ENCODE measurements at regions not wholly inside any gene's neighbourhood (a gene's known extent, or its start where the extent isn't known, plus 50 kb on each side); places are given as distances from the start of the nearest gene placed in this dataset.

- in situ Hi-C loops (cut with MboI; ENCODE audit: low sequenced_read_pairs, unreplicated experiment), result no loop called here
- TF ChIP-seq CTCF (IDR thresholded peaks at IDR 0.05; ENCODE audit: borderline replicate concordance, control extremely low read depth, extremely low read depth, insufficient read depth, missing control alignments), result no peak
Measured at GRCh38 chr7:25350041-25350440, 121.8 kb upstream of the NPVF start.

GRCh38 chr7:25351761-25352160 lies 123.5 kb upstream of the NPVF start:
- in situ Hi-C loops (cut with MboI; ENCODE audit: low sequenced_read_pairs, unreplicated experiment), result no loop called here
- no peak for DNase-seq (ENCODE audit: low spot score)
- no peak for TF ChIP-seq CTCF (IDR thresholded peaks at IDR 0.05; ENCODE audit: borderline replicate concordance, control extremely low read depth, extremely low read depth, insufficient read depth, missing control alignments)

More at GRCh38 chr7:25350041-25350440, 121.8 kb upstream of the NPVF start:
- no peak for DNase-seq (ENCODE audit: low spot score)

- DNase-seq (ENCODE audit: low spot score), result no peak
- in situ Hi-C loops (cut with MboI; ENCODE audit: low sequenced_read_pairs, unreplicated experiment), result no loop called here
- TF ChIP-seq CTCF (IDR thresholded peaks at IDR 0.05; ENCODE audit: borderline replicate concordance, control extremely low read depth, extremely low read depth, insufficient read depth, missing control alignments), result no peak
Measured at GRCh38 chr7:25353196-25353595, 124.9 kb upstream of the NPVF start.

DNA sequence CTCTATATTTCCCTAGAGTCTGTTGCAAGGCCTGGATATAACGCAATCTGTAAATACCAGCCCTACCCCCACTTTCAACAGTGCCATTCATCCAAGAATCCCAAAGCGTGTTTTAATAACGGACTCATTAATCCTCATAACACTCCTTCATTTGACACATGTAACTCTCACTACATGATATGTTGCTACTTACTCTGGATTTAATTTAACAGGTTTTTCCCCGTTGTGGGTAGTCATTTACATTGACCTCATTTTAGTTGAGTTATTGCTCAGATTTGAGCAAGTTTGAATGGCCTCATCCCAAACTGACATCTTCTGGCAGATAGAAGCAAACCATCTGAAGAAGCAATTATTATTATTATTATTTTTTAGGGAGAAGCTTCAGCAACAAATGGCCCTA lies 125.4 kb upstream of the NPVF start:
- TF ChIP-seq CTCF (IDR thresholded peaks at IDR 0.05; ENCODE audit: borderline replicate concordance, control extremely low read depth, extremely low read depth, insufficient read depth, missing control alignments), result no peak
- no peak for DNase-seq (ENCODE audit: low spot score)
- in situ Hi-C loops (cut with MboI; ENCODE audit: low sequenced_read_pairs, unreplicated experiment), result no loop called here

DNA sequence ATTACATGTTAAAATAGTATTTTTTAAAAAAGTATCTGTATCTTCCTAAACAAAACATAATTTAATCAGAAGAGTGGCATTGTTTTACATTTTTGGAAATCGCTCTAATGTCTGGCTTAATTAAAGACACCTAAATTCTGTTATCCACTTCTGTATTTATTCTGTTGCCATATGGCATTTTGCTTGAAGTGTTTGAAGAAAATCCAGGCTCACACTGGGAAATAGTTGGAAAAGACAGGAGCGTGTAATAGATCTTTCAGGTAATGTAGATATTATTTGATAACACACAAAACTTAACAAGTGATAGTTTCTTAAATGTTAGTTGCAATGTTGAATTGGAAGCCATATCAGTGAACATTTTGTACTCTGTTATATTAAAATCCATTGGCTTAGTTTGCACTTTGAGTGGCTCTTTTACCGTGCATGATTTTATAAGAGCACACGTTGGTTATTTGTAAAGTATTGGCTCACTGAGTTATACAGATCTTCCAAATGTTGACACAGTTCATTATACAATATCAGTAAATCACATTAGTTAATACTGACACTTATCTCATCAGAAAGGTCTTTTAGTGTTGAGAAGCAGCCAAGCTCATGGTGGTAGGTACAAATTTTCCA lies 128.4 kb upstream of the NPVF start:
- in situ Hi-C loops (cut with MboI; ENCODE audit: low sequenced_read_pairs, unreplicated experiment), result no loop called here
- TF ChIP-seq CTCF (IDR thresholded peaks at IDR 0.05; ENCODE audit: borderline replicate concordance, control extremely low read depth, extremely low read depth, insufficient read depth, missing control alignments), result no peak
- DNase-seq (ENCODE audit: low spot score), result no peak

GRCh38 chr7:25358926-25359325 lies 130.6 kb upstream of the NPVF start:
- in situ Hi-C loops (cut with MboI; ENCODE audit: low sequenced_read_pairs, unreplicated experiment), result no loop called here

More at GRCh38 chr7:25358926-25359325, 130.6 kb upstream of the NPVF start:
- no peak for DNase-seq (ENCODE audit: low spot score)
- TF ChIP-seq CTCF (IDR thresholded peaks at IDR 0.05; ENCODE audit: borderline replicate concordance, control extremely low read depth, extremely low read depth, insufficient read depth, missing control alignments), result no peak
